CD1c-positive myeloid dendritic cell (primary cell): ENCODE measurements at regions not wholly inside any gene's neighbourhood (a gene's known extent, or its start where the extent isn't known, plus 50 kb on each side); places are given as distances from the start of the nearest gene placed in this dataset.

ENCODE experiments used
- DNase-seq: peaks from one replicate; pipeline ENCODE4 v3.0.0-alpha.2; 2016; ENCODE audit errors: extremely low spot score

DNA sequence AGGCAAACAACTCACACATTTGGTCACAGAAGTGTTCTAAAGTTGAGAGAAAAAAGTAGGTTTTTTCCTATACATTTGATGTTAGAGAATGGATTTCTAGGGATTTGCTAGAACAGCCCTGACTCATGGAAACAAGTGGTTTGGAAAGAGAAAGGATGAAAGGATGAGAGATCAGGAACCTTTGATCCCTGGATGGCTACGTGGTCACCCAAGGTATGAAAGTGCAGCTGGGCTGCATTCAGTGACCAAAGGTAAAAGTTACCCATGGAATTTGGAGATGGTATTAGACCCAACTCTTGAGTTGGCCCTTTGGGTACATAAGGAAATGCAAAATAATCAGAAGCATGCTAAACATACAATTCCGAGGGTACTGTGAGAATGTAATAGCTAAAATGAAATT, 61.3 kb upstream of the SPIN1 start:
- no peak for DNase-seq

DNA sequence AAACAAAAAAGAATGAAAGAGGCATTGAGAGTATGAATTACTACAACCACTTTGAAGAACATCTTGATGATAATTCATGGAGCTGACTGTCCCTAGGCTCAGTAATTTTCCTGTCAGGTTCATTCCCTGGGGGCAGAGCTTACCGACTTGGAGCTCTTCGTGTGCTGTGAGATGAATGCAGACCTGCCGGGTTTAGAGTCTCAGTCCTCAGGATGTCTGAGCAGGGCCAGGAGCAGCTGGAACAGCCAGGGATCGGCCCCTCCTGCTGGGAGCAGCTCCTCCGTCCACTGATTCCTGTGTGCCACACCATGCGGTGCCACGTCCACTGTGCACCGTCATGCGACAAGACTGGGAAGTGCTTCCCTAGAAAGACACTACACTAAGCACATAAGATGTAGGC, 62.2 kb upstream of the SPIN1 start:
- no peak for DNase-seq

DNA sequence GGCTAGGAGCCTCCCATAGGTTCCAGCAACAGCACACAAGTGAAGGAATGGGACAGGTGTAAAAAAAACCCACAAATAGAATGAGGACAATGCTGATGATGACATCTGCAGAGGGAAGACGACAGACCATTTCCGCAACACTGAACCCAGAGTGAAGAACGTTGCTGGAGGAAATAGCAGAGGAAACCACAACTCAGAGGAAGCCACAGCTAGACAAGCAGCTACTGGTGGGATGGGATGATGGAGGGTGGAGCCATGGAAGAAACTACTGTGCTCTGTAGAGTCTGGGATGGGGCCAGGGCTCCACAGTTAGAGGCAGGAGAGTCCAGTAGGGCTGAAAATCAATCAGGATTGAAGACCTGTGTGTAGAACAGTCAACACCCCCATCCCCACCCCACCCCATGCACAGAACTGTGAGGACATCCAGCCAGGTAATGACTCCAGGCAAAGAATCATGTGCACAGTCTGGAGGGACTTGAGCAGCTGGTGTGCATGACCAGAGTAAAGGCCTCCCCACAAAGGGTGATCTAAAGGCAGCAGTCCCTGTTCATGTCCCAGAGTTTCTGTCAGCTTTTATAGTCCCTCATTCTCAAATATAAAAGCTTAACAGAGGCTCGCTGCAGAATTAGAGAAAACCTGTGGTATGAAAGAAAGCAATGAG, 65.2 kb upstream of the SPIN1 start:
- peak; percentile 14 for DNase-seq

DNA sequence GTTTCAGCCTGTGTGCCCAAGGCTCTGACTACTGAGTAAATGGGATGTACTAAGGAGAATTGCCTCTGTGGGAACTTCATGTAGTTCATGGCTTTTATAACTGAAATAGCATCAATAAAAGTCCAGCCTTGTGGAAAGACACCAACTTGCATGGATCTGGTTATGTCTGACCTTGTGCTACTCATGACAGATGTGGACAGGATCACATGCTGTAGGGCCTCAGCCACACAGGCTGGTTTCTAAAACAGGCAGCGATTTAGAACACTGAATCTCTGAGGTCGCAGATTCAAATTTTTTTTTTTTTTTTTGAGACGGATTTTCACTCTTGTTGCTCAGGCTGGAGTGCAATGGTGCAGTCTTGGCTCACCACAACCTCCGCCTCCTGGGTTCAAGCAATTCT, 66.5 kb upstream of the SPIN1 start:
- DNase-seq = no peak

DNA sequence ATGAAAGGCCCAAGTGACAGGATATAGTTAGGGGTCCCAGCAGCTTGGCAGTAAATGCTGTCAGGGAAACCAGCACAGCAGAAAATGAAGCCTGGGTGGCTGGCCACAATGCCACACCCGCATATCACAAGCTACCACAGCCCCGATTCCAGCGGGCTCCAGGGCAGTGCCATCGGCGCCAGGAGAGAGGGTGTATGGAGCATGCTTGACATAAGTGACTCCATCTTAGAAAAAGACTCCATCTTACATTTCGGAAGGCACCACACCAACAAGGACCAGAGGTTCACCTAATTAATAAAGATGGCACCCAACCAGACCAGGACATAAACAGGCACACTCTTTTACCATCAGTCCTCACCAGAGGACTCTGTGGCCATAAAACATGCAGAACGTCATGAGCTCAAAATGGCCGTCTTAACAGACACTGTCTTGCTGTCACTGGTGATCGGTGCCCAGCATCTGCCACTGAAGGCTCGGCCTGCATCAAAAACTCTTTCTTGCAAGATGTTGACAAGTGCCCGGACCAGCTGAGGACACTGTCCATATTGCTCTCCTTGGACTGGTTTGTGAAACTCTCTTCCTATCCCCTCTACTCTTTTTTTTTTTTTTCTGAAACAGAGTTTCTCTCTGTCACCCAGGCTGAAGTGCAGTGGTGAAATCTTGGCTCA, 67.4 kb upstream of the SPIN1 start:
- DNase-seq = no peak

DNA sequence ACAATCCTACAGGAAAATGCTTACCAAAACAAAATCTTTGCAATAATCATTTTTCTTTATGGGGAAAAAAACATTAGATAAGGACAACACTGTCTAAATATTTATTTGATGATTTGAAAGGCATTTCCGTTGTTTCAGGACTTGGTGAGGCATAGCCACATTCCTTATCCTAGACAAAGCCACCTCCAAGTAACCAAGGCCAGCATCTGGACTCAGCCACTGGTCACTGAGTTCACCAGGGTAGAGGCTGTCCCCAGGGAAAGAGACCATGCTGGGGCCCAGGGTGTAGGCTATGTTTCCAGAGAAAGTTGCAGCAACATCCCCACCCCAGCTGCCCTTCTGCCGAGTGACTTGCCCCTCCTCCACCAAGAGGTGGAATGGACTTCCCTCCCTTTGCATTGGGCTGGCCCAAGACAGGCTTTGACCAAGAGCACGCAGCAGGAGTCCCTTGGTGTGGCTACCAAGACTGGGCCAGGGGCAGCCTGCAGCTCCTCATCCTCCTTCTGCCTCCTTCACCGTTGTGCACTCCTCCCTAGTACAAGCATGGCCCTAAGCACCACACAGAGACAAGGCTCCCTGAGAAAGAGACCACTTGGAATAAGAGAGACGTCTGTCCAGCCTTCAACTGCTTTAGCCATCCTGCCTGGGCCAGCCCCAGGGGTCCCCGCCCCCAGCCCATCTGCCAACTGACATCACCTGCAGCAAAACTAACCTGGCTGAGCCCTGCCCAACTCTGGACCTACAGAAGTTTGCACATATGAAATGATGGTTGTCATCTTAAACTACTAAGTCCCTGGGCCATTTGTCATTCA, 68.1 kb upstream of the SPIN1 start:
- no peak for DNase-seq

DNA sequence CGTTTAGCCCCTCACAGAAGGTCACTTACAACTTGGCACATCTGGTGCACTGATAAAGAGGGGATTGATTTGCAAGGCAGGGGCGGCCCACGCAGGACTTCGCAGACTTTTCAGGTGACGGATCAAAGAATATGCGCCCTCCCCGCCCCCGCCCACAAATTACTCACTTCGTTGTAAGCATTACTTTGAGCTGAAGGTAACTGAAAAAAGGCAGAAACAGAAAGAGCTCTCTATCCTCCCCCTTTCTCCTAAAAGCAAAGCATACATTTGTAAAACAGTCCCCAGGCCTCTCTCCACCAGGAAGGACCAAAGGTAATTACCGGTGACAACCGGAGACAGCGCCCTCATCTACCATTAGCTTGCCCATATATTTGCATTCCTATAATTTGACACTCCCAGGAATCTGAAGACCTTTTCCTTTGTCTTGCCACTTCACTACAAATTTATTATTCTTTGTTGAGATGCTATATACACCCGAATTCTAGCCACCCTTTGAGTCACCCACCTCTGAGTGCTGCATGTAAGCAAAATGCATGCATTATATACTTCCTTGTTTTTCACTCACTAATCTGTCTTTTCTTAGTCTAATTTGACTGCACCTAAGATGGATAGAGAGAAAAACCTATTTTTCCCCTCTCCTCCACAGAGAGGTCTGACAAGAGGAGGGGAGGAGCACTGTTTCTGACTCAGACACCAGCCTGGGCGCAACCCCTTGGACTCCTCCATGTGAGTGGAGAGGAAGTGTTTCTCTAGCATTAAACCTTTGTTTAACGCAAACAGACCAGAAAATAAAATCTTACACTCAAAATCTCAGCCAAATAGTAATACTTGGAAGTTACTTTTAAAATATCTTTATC, 74.7 kb upstream of the SPIN1 start:
- DNase-seq = no peak

DNA sequence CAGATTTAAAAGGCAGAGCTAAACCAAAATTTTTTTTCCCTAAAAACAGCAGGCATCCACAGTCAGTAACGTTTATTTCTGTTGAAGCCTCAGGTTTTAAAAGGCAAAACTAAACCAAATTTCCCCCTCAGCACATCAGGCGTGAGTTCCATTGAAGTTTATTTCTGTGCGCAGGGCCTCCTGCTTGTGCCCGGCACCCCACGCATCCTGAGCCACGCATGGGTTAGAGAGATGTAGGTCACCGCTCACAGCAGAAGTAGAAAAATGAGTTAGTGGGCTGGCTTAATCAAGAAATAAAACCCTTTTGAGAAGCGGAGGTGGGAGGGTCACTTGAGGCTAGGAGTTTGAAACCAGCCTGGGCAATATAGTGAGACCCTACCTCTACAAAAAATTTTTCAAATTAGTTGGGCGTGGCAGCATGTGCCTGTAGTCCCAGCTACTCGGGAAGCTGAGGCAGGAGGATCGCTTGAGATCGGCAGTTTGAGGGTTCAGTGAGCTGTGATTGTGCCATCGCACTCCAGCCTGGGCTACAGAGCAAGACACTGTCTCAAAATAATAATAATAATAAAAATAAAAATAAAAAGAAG, 75.6 kb upstream of the SPIN1 start:
- no peak for DNase-seq

DNA sequence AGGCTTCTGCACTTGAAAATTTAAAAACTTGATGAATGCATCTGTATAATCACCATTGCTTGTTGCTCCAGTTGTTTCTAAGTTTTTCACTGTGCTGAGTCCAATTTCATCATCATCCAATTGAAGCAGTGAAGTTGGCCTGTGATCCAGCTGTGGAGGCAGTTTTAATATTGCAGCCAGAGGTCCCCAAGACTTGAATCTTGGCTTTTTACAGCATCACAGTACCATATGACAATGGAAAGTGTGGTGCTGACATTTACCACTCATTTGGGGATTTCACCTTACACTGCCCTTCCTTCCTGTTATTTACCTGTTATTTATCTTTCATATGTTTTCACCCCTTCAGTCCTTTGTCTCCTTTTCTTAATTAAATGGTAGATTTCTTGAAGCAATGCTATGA, 76.2 kb upstream of the SPIN1 start:
- DNase-seq = no peak

DNA sequence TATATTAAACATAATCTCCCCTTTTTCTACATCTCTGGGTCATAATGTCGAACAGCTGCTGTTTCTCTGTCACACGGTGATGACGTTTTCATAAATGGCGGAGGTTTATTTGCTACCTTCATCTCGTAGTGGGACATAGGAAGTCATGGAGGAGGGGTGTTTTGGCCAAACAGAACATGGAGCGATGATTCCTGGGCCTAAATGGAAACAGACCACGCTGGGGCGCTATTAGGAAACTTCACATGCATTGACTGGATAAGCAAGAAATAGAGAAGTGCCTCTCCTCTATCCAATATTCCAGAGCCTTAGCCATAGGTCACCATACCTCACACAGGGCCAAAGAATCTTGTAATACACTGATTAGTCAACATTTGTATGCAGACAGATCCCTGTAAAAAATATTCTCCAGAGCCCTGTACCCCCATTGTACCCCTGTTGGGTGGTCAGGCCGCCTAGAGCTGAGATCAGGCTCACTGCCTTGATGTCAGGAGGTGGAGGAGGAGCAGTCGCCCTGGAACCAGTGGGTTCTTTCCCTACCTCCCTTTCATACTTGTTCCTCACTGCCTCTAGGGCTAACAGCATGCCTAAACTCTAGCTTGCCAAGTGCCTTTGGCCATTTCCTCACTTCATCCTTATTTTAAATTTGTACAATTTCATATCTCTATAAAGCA, 77.8 kb upstream of the SPIN1 start:
- peak; percentile 42 for DNase-seq

DNA sequence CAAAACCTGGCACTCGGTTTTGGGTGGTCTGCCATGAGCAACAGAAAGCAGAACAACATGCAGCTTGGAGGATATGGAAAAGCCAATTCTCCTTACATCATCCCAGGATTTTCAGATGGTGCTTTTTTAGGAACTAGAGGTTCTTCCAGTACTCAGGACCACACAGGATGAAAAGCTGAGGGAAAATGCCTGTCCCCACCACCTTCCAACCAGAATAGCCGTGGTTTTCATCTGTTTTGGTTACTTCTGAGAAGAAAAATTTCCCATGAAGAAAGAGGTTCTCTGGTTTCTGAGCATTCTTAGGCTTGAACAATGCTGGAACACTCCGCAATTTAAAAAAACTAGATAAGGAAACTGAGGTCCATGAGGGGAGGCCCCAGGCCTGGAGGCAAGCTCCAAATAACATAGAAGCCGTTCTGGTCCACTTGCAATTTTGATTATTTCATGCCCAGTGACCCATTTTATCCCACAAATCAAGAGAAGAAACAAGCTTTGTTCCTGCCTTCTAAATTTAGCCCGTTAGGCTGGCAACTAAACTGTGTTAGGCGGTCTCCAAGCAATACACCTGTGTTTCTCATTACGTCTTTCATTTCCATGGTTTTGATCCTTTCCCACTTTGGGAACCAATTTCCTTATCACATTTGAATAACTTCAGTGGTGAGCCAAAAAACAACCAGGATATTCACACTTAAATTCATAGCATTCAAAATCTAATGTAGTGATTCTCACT, 79.2 kb upstream of the SPIN1 start:
- DNase-seq = no peak

DNA sequence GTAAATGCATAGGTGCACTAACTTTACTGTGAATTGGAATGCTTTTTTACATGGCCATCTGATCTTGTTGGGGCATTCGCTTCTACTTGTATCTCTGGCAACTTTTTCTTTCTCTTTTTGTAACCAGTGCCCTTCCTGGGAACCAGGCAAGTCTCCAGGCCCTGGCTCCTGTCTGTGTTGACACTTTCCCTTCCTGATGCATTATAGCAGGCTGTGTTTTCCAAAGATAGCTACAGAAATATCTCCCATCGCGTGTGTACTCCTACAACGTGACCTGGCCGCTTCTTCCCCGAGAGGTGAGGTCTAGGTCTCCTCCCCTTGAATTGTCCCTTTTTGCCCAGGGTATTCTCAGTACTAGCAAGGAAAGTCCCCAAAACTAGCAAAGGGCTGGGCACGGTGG, 81.1 kb upstream of the SPIN1 start:
- no peak for DNase-seq

DNA sequence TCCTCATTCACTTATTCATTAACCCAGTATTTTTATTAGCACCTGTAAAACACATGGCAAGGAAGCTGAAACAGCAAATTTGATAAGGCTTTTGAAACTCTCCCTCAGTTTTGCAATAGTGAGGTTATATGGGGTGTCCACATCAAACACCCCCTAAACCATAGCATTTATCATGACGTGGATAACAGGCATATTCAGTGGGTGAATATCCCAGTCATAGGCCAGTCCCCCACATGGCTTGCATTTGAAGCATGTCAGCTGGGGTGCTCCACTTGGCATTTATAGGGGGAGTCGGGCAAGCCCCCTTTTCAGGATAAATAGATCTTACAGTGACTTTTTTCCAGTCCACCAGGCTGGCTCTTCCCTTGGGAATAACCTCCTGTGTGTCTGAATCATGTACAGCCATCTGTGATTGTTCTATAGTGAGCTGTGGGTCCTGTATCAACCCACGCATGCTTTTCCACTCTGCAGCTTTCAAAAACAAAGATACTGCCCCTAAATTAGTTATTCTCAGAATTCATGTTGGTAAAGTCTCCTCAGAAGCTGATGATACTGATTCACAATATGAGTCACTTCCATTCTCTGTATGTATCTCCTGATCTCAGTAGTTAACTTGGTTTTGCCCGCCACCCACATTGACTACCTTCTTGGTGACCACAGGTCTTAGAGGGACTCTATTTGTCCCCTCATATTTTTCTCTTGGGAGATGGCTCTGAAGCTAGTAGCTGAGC, 84.4 kb upstream of the SPIN1 start:
- DNase-seq = no peak

DNA sequence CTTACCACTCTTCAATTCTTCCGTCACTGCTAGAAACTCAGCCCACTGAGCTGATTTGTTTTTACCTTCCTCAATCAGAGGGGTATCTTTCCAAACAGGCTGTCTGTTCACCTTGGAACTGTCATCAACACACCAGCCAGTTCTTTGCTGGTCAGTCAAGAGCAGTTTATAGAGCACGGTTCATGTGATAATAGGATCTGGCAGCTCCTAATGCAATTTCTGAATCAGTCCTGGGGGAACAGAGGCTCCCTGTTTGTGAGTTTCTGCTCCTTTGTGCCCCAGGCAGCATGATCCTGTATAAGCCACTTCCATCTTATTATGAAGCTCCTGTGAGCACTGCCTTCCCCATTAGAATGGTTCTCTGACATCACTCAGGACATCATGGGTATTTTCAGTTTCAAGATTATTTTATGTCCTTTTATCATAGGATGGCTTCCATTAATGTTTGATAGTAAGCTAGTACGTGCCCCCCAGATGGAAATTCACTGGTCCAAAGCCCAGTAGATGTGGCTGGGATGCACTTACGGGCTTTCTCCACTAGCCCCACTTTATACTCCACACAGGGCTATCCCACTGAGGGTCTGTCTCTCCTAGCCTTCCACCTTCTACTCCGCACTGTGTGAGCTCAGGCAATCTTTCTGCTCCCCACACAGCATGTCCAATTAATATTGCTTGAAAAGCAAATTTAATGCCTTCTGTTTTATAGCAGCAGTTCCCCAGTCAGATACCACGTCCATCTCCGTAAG, 85.5 kb upstream of the SPIN1 start:
- no peak for DNase-seq

DNA sequence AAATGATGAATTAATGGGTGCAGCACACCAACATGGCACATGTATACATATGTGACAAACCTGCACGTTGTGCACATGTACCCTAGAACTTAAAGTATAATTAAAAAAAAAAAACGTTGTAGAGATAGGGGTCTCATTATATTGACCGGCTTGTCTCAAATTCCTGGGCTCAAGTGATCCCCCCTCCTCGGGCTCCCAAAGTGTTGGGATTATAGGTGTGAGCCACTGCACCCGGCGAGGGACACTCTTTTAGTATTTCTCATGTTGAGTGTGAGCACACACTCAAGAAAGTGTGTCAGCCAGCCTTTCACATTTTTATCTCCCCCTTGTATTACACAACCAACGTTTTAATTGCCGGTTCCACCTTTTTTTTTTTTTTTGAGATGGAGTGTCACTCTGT, 87.7 kb upstream of the SPIN1 start:
- DNase-seq = no peak

DNA sequence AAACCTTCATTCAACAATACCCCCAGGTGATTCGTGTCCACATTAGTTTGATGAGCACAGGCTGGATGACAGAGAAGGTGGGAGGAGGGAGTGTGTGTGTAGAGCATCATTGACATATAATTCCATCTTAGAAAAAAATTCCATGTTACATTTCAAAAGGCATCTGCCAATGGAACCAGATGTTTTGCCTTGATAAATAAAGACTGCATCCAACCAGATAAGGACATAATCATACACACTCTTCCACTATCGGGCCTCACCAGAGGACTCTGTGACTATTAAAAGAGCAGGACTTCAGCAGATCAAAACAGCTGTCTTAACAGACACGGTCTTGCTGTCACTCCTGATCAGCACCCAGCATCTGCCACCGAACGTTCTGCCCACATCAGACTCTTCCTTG, 96.4 kb upstream of the SPIN1 start:
- no peak for DNase-seq

DNA sequence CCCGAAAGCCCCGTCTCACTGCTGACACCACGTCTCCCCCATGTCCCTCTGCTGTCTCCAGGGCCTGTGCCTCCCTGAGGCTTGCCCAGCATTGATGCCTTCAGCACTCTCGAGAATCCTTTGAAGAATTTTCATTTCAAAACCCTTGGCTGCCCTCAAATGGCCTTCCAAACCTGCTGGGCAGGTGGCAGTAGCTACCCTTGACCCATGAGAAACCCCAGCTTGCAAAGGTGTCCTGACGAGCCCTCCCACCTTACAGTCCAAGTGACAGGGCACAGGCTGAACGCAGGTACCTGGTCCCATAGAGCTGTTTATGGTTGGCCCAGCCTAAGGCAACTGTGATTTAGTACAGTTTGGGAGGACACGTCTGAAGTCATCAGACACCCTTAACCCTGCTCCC, 97.2 kb upstream of the SPIN1 start:
- DNase-seq = no peak

DNA sequence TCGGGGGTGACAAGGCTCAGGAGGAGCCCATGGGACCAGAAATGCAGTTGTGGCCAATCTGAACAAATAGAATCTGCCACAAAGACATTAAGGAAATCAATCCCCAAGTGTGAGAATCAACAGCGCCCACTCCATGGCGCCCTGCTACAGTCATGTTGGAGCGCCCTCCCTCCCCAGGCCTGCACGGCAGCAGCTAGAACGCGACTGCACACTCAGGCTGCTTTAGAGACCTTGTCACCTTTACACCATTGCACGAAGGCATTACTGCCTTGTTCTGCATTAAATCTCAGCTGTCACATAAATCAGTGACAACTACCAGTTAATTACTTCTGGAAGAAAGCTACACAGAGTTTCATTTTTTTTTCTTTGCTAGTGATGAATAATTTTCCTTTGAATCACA, 98.7 kb upstream of the SPIN1 start:
- no peak for DNase-seq

DNA sequence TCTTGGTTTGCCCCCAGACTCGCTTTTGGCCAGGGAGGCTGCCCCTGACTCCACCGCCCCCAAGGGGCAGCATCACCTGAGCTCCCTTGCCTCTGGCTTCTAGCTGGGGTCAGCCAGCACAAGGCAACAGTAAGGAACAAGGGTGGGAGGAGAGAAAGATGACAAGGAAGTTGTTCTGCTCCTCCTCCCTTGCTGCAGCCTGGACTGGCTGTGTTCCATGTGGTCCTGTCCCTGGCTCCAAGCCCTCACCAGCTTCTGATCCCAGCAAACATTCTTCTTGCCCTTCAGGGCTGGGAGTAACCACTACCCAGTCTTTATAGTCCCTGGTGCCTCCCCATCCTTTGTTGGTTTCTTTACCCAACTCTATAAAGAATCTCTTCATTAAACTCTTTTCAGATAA, 100.3 kb upstream of the SPIN1 start:
- no peak for DNase-seq
